H1 (cell line): ENCODE measurements at regions not wholly inside any gene's neighbourhood (a gene's known extent, or its start where the extent isn't known, plus 50 kb on each side); places are given as distances from the start of the nearest gene placed in this dataset.

ENCODE experiments used
- CTCF ChIA-PET: fragments of 300-600 bp; sonication (Branson Sonifier 250); formaldehyde crosslinking; loops from one replicate; lab custom pipeline; 2021; ENCODE audit not compliant: partially characterized antibody; lab: Charles Lee
- POLR2A ChIA-PET: fragments of 300-600 bp; sonication (Branson Sonifier 250); formaldehyde crosslinking; loops from one replicate; lab custom pipeline; 2021; ENCODE audit warnings: inconsistent platforms; ENCODE audit not compliant: partially characterized antibody; lab: Charles Lee
- DNase-seq, 2 experiments: peaks; one replicate each; pipeline versions ENCODE4 v3.0.0 to v3.0.0-alpha.2; 2010 to 2022; ENCODE audit warnings: low spot score in 2 of 2, low read depth in 1 of 2, mixed read lengths in 1 of 2
- FAIRE-seq: peaks from 2 replicates; lab custom pipeline; 2011; peaks lifted over from hg19 to GRCh38; lab: Jason Lieb, UNC
- H2AFZ ChIP-seq: 2 replicates; pipeline ENCODE4 v1.8.1; 2012; ENCODE audit warnings: low read length, inconsistent platforms
- H2AK5ac ChIP-seq: 2 replicates; pipeline ENCODE4 v1.6.1; 2013; ENCODE audit warnings: low read depth, low read length
- H2BK120ac ChIP-seq: replicated peaks from 2 replicates; pipeline ENCODE3; 2013; ENCODE audit warnings: low read depth, low read length, inconsistent platforms
- H2BK12ac ChIP-seq: 2 replicates; pipeline ENCODE4 v1.6.1; 2013; ENCODE audit warnings: low read depth, low read length
- H2BK15ac ChIP-seq: 2 replicates; pipeline ENCODE4 v1.6.1; 2013; ENCODE audit warnings: low read length
- H2BK20ac ChIP-seq: 2 replicates; pipeline ENCODE4 v1.6.1; 2013; ENCODE audit warnings: low read length
- H2BK5ac ChIP-seq: 2 replicates; pipeline ENCODE4 v1.6.1; 2013; ENCODE audit warnings: low read depth, low read length
- H3K14ac ChIP-seq: 2 replicates; pipeline ENCODE4 v1.6.1; 2013; ENCODE audit warnings: inconsistent platforms; ENCODE audit not compliant: insufficient read length
- H3K18ac ChIP-seq: 2 replicates; pipeline ENCODE4 v1.6.1; 2013; ENCODE audit warnings: low read length; ENCODE audit errors: extremely low read depth
- H3K23ac ChIP-seq: 2 replicates; pipeline ENCODE4 v1.6.1; 2013; ENCODE audit warnings: inconsistent platforms; ENCODE audit not compliant: insufficient read length
- H3K23me2 ChIP-seq: 2 replicates; pipeline ENCODE4 v1.6.1; 2013; ENCODE audit warnings: low read depth, low read length
- H3K27ac ChIP-seq: 2 replicates; pipeline ENCODE4 v1.6.1; 2011; ENCODE audit warnings: low read depth, low read length, inconsistent platforms
- H3K27me3 ChIP-seq, 4 experiments: replicated peaks in 1 of 4; 1 replicate in 1 of 4; 2 replicates in 3 of 4; pipeline versions ENCODE4 v1.6.1 to v1.8.1; 2011 to 2013; ENCODE audit warnings: low read length in 3 of 4, mild to moderate bottlenecking in 3 of 4, inconsistent platforms in 2 of 4, mixed read lengths in 2 of 4, moderate library complexity in 1 of 4; ENCODE audit not compliant: control insufficient read depth in 3 of 4, insufficient read depth in 3 of 4; ENCODE audit errors: extremely low read depth in 1 of 4
- H3K36me3 ChIP-seq, 4 experiments: 2 replicates each; pipeline versions ENCODE4 v1.6.1 to v1.8.1; 2011 to 2013; ENCODE audit warnings: mild to moderate bottlenecking in 4 of 4, low read length in 3 of 4, moderate library complexity in 2 of 4, control low read depth in 1 of 4, inconsistent platforms in 1 of 4; ENCODE audit not compliant: insufficient read depth in 4 of 4, control insufficient read depth in 2 of 4
- H3K4ac ChIP-seq: replicated peaks from 2 replicates; pipeline ENCODE3; 2013; ENCODE audit warnings: low read length, low read depth, mixed read lengths, inconsistent platforms; ENCODE audit not compliant: insufficient read length
- H3K4me1 ChIP-seq, 4 experiments: replicated peaks in 1 of 4; 1 replicate in 1 of 4; 2 replicates in 3 of 4; pipeline versions ENCODE4 v1.6.1 to v1.8.1; 2011 to 2013; ENCODE audit warnings: low read length in 3 of 4, inconsistent platforms in 2 of 4, mixed read lengths in 1 of 4; ENCODE audit not compliant: insufficient read depth in 4 of 4, control insufficient read depth in 3 of 4
- H3K4me2 ChIP-seq, 2 experiments: 2 replicates each; pipeline versions ENCODE4 v1.6.1 to v1.8.1; 2011 to 2013; ENCODE audit warnings: low read depth in 2 of 2, low read length in 2 of 2, control low read depth in 1 of 2, inconsistent platforms in 1 of 2, mild to moderate bottlenecking in 1 of 2; ENCODE audit not compliant: insufficient read depth in 1 of 2
- H3K4me3 ChIP-seq, 4 experiments: fragments of 200-600, 300-600 bp in 1 of 4; sonication (generic), shearing (Covaris generic), sonication (Bioruptor Twin) in 1 of 4; 2 replicates each; pipeline versions ENCODE4 v1.5.1 to v1.8.1; 2011 to 2016; ENCODE audit warnings: low read length in 4 of 4, low read depth in 3 of 4, control low read depth in 2 of 4, inconsistent platforms in 2 of 4, mild to moderate bottlenecking in 2 of 4, mixed read lengths in 1 of 4, moderate library complexity in 1 of 4; ENCODE audit not compliant: insufficient read depth in 2 of 4; ENCODE audit errors: extremely low read depth in 1 of 4
- H3K56ac ChIP-seq: replicated peaks from 2 replicates; pipeline ENCODE3; 2013; ENCODE audit warnings: low read depth, mild to moderate bottlenecking, mixed read lengths, low read length, inconsistent platforms; ENCODE audit not compliant: insufficient read length
- H3K79me1 ChIP-seq: 2 replicates; pipeline ENCODE4 v1.6.1; 2013; ENCODE audit warnings: low read depth, low read length, control low read depth
- H3K79me2 ChIP-seq, 2 experiments: 2 replicates each; pipeline versions ENCODE4 v1.6.1 to v1.8.1; 2012 to 2013; ENCODE audit warnings: low read length in 2 of 2, mild to moderate bottlenecking in 2 of 2, inconsistent platforms in 1 of 2; ENCODE audit not compliant: insufficient read depth in 2 of 2, control insufficient read depth in 1 of 2
- H3K9ac ChIP-seq, 4 experiments: replicated peaks in 1 of 4; 1 replicate in 1 of 4; 2 replicates in 3 of 4; pipeline versions ENCODE4 v1.6.1 to v1.8.1; 2011 to 2013; ENCODE audit warnings: low read depth in 3 of 4, low read length in 3 of 4, control low read depth in 2 of 4, mild to moderate bottlenecking in 2 of 4, moderate library complexity in 2 of 4, inconsistent platforms in 1 of 4; ENCODE audit errors: extremely low read depth in 1 of 4
- H3K9me3 ChIP-seq, 2 experiments: 2 replicates each; pipeline versions ENCODE4 v1.6.1 to v1.8.1; 2012 to 2013; ENCODE audit warnings: mild to moderate bottlenecking in 2 of 2, moderate library complexity in 2 of 2, control low read depth in 1 of 2, inconsistent platforms in 1 of 2, low read depth in 1 of 2, low read length in 1 of 2, mixed read lengths in 1 of 2; ENCODE audit not compliant: insufficient read depth in 2 of 2
- H4K20me1 ChIP-seq, 2 experiments: replicated peaks in 1 of 2; 2 replicates each; pipeline versions ENCODE3 to v1.8.1; 2011 to 2013; ENCODE audit warnings: inconsistent platforms in 2 of 2, low read length in 2 of 2, mild to moderate bottlenecking in 1 of 2; ENCODE audit not compliant: insufficient read depth in 2 of 2, control insufficient read depth in 1 of 2
- H4K5ac ChIP-seq: 2 replicates; pipeline ENCODE4 v1.6.1; 2013; ENCODE audit warnings: low read length, low read depth, mixed read lengths, inconsistent platforms; ENCODE audit not compliant: insufficient read length
- H4K8ac ChIP-seq: 2 replicates; pipeline ENCODE4 v1.8.0; 2013; ENCODE audit warnings: mild to moderate bottlenecking, moderate library complexity, low read length, inconsistent platforms; ENCODE audit not compliant: insufficient read depth; ENCODE audit errors: extremely low read depth
- H4K91ac ChIP-seq: replicated peaks from 2 replicates; pipeline ENCODE3; 2013; ENCODE audit warnings: low read length, mixed read lengths, inconsistent platforms; ENCODE audit not compliant: insufficient read length
- ASH2L ChIP-seq: fragments of 200-600, 300-600 bp; sonication (generic); IDR thresholded peaks from one replicate; pipeline ENCODE4 v1.7.1; 2017; ENCODE audit warnings: low read length
- CBX5 ChIP-seq: fragments of 300-800, 300-1000 bp; sonication (generic); IDR thresholded peaks from 2 replicates; pipeline ENCODE4 v1.7.1; 2016; ENCODE audit warnings: antibody characterized with exemption, low read length, low read depth
- CHD1 ChIP-seq: IDR thresholded peaks from 2 replicates; pipeline ENCODE4 v1.6.1; 2012; ENCODE audit warnings: low read depth, low read length, improper control_type of control experiment
- HDAC2 ChIP-seq, 2 experiments: fragments of 300-600 bp in 1 of 2; sonication (generic) in 1 of 2; IDR thresholded peaks; 2 replicates each; pipeline ENCODE4 v1.6.1; 2011 to 2012; ENCODE audit warnings: low read depth in 2 of 2, low read length in 2 of 2, mild to moderate bottlenecking in 2 of 2, moderate library complexity in 2 of 2, borderline replicate concordance in 1 of 2, inconsistent platforms in 1 of 2
- JUND ChIP-seq: IDR thresholded peaks from 2 replicates; pipeline ENCODE4 v1.6.1; 2011; ENCODE audit warnings: mild to moderate bottlenecking, improper control_type of control experiment, low read length
- MAFK ChIP-seq: IDR thresholded peaks from 2 replicates; pipeline ENCODE4 v1.6.1; 2012; ENCODE audit warnings: low read depth, mild to moderate bottlenecking, improper control_type of control experiment, low read length
- RBBP5 ChIP-seq: IDR thresholded peaks from 2 replicates; pipeline ENCODE4 v1.7.1; 2012; ENCODE audit warnings: low read depth, mild to moderate bottlenecking, inconsistent platforms, low read length, moderate library complexity, borderline replicate concordance
- RXRA ChIP-seq: IDR thresholded peaks from 2 replicates; pipeline ENCODE4 v1.6.1; 2011; ENCODE audit warnings: low read depth, mild to moderate bottlenecking, low read length, moderate library complexity; ENCODE audit not compliant: insufficient read depth
- SIN3A ChIP-seq, 2 experiments: IDR thresholded peaks in 1 of 2; conservative IDR thresholded peaks in 1 of 2; 2 replicates each; pipeline ENCODE4 v1.6.1; 2011 to 2012; ENCODE audit warnings: low read length in 2 of 2, improper control_type of control experiment in 1 of 2, low read depth in 1 of 2, mild to moderate bottlenecking in 1 of 2
- SRF ChIP-seq: IDR thresholded peaks from 2 replicates; pipeline ENCODE4 v1.6.1; 2011; ENCODE audit warnings: mild to moderate bottlenecking, low read depth, low read length, moderate library complexity
- TAF1 ChIP-seq: IDR thresholded peaks from 2 replicates; pipeline ENCODE4 v1.6.1; 2011; ENCODE audit warnings: mild to moderate bottlenecking, low read depth, low read length
- WGBS, 2 experiments: shearing (Covaris generic) in 1 of 2; methylation state at CpG; one replicate each; pipeline versions ENCODE4 v1.1.6 to v1.1.7; 2013 to 2015; ENCODE audit warnings: low lambda C conversion rate in 2 of 2, mixed read lengths in 2 of 2, inconsistent platforms in 1 of 2, low coverage in 1 of 2, missing lambda C conversion rate in 1 of 2; ENCODE audit not compliant: insufficient replicate concordance in 2 of 2, insufficient coverage in 1 of 2, insufficient read length in 1 of 2; ENCODE audit errors: extremely low coverage in 1 of 2, missing lambda C conversion rate in 1 of 2; 5-methylcytosine and 5-hydroxymethylcytosine counted together
- TF ChIP-seq, protein P1 (sequence below): IDR thresholded peaks from 2 replicates; pipeline ENCODE4 v1.6.1; 2011; ENCODE audit warnings: low read length, improper control_type of control experiment

DNA sequence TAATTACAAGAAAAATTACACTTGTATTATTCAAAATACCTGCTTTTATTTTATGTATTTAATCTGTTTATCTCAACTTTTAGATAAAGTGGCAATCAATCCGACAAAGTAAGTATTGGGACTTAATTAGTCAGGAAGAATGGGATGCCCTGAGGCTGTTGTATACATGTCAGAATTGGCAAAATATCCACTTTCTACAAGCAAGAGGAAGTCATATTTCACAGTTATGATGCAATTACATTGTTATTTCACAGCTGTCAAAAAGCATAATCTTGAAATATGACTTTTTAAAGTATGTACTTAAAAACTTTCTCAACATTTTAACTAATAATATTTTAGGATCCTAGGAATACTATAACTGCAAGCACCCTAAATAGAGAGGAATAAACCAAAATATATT is 357.1 kb upstream of the MGAT4C start:
- TF ChIP-seq SRF (no peak), CHD1 (no peak), TAF1 (no peak), RXRA (no peak), HDAC2 (IDR thresholded peaks at IDR 0.05; ENCODE audit: borderline replicate concordance in 1 of 2, low read depth in 2 of 2, low read length in 2 of 2) (no peak), JUND (no peak), MAFK (no peak), CBX5 (no peak), ASH2L (no peak), RBBP5 (no peak), SIN3A (conservative IDR thresholded peaks at IDR 0.05 in 1 of 2, IDR thresholded peaks at IDR 0.05 in 1 of 2; ENCODE audit: low read depth in 1 of 2, low read length in 2 of 2) (no peak)
- TF ChIP-seq, protein P1, sequence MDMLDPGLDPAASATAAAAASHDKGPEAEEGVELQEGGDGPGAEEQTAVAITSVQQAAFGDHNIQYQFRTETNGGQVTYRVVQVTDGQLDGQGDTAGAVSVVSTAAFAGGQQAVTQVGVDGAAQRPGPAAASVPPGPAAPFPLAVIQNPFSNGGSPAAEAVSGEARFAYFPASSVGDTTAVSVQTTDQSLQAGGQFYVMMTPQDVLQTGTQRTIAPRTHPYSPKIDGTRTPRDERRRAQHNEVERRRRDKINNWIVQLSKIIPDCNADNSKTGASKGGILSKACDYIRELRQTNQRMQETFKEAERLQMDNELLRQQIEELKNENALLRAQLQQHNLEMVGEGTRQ: no peak
- H3K23ac ChIP-seq: no peak overlapping the region
- H3K4me1 ChIP-seq: no peaks in the 10 kb centered on the region
- FAIRE-seq: no peak
- no peaks in the 10 kb centered on the region for H3K79me2 ChIP-seq
- H3K4ac ChIP-seq: no peak overlapping the region
- H3K14ac ChIP-seq: no peak overlapping the region
- H3K36me3 ChIP-seq: no peaks in the 10 kb centered on the region
- H4K5ac ChIP-seq: no peak overlapping the region
- H2BK20ac ChIP-seq: no peak overlapping the region
- no peak overlapping the region for H3K4me3 ChIP-seq
- WGBS, 2 experiments: 87% methylated on average over 1 of the region's 1 CpG; no CpG with 5 or more reads in 1 of the 2 experiments
- no peak overlapping the region for H2BK120ac ChIP-seq
- CTCF ChIA-PET: no interaction called here
- H4K8ac ChIP-seq: no peak overlapping the region
- POLR2A ChIA-PET: no interaction called here
- no peaks in the 10 kb centered on the region for H3K9me3 ChIP-seq
- H3K9ac ChIP-seq: no peak overlapping the region
- no peak for DNase-seq
- no peak overlapping the region for H2BK5ac ChIP-seq
- no peak overlapping the region for H3K27ac ChIP-seq
- H2BK12ac ChIP-seq: no peak overlapping the region
- no peak overlapping the region for H4K91ac ChIP-seq
- no peak overlapping the region for H2AFZ ChIP-seq
- no peaks in the 10 kb centered on the region for H3K23me2 ChIP-seq
- no peaks in the 10 kb centered on the region for H4K20me1 ChIP-seq
- no peaks in the 10 kb centered on the region for H3K27me3 ChIP-seq
- H3K18ac ChIP-seq: no peak overlapping the region
- H2AK5ac ChIP-seq: no peak overlapping the region
- H3K4me2 ChIP-seq: no peak overlapping the region
- no peaks in the 10 kb centered on the region for H3K79me1 ChIP-seq
- no peak overlapping the region for H2BK15ac ChIP-seq
- no peak overlapping the region for H3K56ac ChIP-seq
